Activated CD8-positive, alpha-beta T cell treated with anti-CD3 and anti-CD28 coated beads for 36 hours (primary cell): ENCODE measurements at regions not wholly inside any gene's neighbourhood (a gene's known extent, or its start where the extent isn't known, plus 50 kb on each side); places are given as distances from the start of the nearest gene placed in this dataset.

Source experiments
- ATAC-seq: fragments of 200-7000 bp; cut with Tn5 transposase; one replicate; pipeline ENCODE4 v1.10.0; 2021; ENCODE audit warnings: mild to moderate bottlenecking, moderate library complexity
- CTCF ChIA-PET: fragments of 350-600 bp; sonication (Branson Sonifier 250); formaldehyde crosslinking; loops from one replicate; lab custom pipeline; 2021; ENCODE audit warnings: antibody characterized with exemption; lab: Charles Lee
- POLR2A ChIA-PET: fragments of 350-600 bp; sonication (Branson Sonifier 250); formaldehyde crosslinking; loops from one replicate; lab custom pipeline; 2021; ENCODE audit warnings: antibody characterized with exemption; lab: Charles Lee
- DNase-seq: peaks from one replicate; pipeline ENCODE4 v3.0.0-alpha.2; 2020
- H3K27ac Mint-ChIP-seq: one replicate; pipeline ENCODE4 v1.8.0; 2021; ENCODE audit warnings: mild to moderate bottlenecking, mixed read lengths
- H3K27me3 Mint-ChIP-seq: one replicate; pipeline ENCODE4 v1.8.0; 2021; ENCODE audit warnings: mixed read lengths
- H3K36me3 Mint-ChIP-seq: one replicate; pipeline ENCODE4 v1.8.0; 2021; ENCODE audit warnings: low read depth, mixed read lengths
- H3K4me1 Mint-ChIP-seq: one replicate; pipeline ENCODE4 v1.8.0; 2021; ENCODE audit warnings: low read depth, mixed read lengths
- H3K4me3 Mint-ChIP-seq: one replicate; pipeline ENCODE4 v1.8.0; 2021; ENCODE audit warnings: mild to moderate bottlenecking, moderate library complexity, mixed read lengths
- H3K9me3 Mint-ChIP-seq: one replicate; pipeline ENCODE4 v1.8.0; 2021; ENCODE audit warnings: mixed read lengths
- intact Hi-C: fragments of 100-400 bp; cut with micrococcal nuclease; formaldehyde crosslinking; loops from one replicate; pipeline ENCODE4 v1.10.0; 2022
- TF ChIP-seq, protein P1 (sequence below): fragments of 200-600 bp; IDR thresholded peaks from one replicate; pipeline ENCODE4 v1.8.0; 2022; ENCODE audit warnings: antibody characterized with exemption, mild to moderate bottlenecking

DNA sequence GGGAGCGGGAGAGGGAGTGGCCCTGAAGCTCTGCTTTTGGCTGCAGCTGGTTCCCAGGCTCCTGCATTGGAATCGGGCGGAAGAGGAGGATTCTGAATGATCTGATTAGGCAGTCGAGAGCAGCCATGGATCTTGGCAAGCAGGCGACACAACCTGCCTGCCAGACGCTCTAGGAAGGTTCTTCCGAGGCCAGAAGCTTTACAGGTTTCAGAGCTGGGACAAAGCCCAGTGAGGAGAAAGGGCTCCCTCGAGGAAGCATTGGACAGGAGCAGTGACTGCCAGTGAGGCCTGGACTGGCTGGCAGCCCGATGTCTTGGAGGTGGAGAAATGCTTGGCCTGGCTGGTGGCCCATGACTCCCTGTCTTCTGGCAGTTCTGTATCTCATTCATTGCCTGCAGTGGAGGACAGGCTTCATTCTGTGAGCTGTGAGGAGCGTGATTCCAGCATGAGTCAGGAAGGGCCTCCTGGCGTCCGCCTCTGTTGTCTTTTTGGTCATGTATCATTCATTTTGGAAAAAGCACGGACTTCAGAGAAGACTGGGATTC is 132.7 kb upstream of the IPO9 start:
- H3K9me3 Mint-ChIP-seq = no peaks in the 10 kb centered on the region
- intact Hi-C loops = no loop called here
- ChIA-PET POLR2A (no interaction called here), CTCF (interaction anchor here (0.9 to 1.3 kb wide), 2 partner anchors 183 to 261 kb away, joined by 3 read pairs; no protein-coding TSS in a partner anchor)
- H3K27ac Mint-ChIP-seq = no peak overlapping the region
- DNase-seq = no peak
- ATAC-seq = no peak
- H3K4me1 Mint-ChIP-seq = no peaks in the 10 kb centered on the region
- H3K36me3 Mint-ChIP-seq = no peaks in the 10 kb centered on the region
- no peak overlapping the region for H3K4me3 Mint-ChIP-seq
- H3K27me3 Mint-ChIP-seq = peaks cover 3% of the 10 kb centered on the region
- TF ChIP-seq, protein P1, sequence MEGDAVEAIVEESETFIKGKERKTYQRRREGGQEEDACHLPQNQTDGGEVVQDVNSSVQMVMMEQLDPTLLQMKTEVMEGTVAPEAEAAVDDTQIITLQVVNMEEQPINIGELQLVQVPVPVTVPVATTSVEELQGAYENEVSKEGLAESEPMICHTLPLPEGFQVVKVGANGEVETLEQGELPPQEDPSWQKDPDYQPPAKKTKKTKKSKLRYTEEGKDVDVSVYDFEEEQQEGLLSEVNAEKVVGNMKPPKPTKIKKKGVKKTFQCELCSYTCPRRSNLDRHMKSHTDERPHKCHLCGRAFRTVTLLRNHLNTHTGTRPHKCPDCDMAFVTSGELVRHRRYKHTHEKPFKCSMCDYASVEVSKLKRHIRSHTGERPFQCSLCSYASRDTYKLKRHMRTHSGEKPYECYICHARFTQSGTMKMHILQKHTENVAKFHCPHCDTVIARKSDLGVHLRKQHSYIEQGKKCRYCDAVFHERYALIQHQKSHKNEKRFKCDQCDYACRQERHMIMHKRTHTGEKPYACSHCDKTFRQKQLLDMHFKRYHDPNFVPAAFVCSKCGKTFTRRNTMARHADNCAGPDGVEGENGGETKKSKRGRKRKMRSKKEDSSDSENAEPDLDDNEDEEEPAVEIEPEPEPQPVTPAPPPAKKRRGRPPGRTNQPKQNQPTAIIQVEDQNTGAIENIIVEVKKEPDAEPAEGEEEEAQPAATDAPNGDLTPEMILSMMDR = no peak

DNA sequence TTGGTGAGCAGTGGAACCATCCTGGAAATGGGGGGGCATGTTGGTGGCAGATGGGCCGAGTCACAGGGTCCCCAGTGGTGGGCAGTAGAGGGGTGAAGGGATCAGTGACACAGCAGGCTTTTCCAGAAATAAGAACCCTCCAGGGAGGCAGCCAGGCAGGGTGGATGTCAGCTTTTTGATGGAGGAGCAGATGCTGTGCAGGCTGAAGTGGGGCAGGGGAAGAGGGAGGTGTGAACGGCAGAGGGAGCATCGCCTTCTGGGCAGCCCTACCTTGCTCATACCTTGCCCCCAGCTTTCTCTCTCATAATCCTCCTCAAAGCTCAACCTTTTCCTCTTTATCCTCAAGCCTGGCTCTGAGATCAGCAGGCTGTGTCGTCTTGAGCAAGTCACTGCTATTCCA is 131.8 kb upstream of the IPO9 start:
- H3K9me3 Mint-ChIP-seq = peaks cover 7% of the 10 kb centered on the region
- no peak overlapping the region for H3K4me3 Mint-ChIP-seq
- H3K27ac Mint-ChIP-seq = no peak overlapping the region
- H3K36me3 Mint-ChIP-seq = no peaks in the 10 kb centered on the region
- POLR2A ChIA-PET = interaction anchor here (0.6 kb wide), 1 partner anchor 884 kb away, joined by 3 read pairs; no protein-coding TSS in a partner anchor
- no peak for ATAC-seq
- no peaks in the 10 kb centered on the region for H3K4me1 Mint-ChIP-seq
- TF ChIP-seq, protein P1 = no peak
- CTCF ChIA-PET = interaction anchor here (0.9 to 1.3 kb wide), 2 partner anchors 184 to 261 kb away, joined by 3 read pairs; no protein-coding TSS in a partner anchor
- no peak for DNase-seq
- intact Hi-C loops = no loop called here
- peaks cover 3% of the 10 kb centered on the region for H3K27me3 Mint-ChIP-seq

DNA sequence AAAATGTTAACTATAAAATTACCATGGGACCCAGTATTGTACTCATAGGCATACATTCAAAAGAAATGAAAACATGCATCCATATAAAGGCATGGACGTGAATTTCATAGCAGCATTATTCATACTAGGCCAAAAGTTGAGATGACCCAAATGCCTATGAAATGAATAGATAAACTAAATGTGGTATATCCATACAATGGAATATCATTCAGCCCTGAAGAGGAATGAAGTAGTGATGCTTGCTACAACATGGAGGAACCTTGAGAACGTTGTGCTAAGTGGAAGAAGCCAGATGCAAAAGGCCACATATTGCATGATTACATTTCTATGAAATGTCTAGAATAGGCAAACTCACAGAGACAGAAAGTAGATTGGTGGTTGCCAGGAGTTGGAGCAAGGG is 127.1 kb upstream of the IPO9 start:
- ChIA-PET POLR2A (no interaction called here), CTCF (interaction anchor here (1.0 to 14.0 kb wide), 3 partner anchors 88 to 189 kb away, joined by 4 to 258 read pairs (median 64); no protein-coding TSS in a partner anchor)
- intact Hi-C loops = no loop called here
- H3K27ac Mint-ChIP-seq = no peak overlapping the region
- peaks cover 2% of the 10 kb centered on the region for H3K27me3 Mint-ChIP-seq
- no peak overlapping the region for H3K4me3 Mint-ChIP-seq
- TF ChIP-seq, protein P1 = no peak
- ATAC-seq = no peak
- DNase-seq = no peak
- H3K4me1 Mint-ChIP-seq = no peaks in the 10 kb centered on the region
- no peaks in the 10 kb centered on the region for H3K36me3 Mint-ChIP-seq
- H3K9me3 Mint-ChIP-seq = peaks cover 7% of the 10 kb centered on the region

DNA sequence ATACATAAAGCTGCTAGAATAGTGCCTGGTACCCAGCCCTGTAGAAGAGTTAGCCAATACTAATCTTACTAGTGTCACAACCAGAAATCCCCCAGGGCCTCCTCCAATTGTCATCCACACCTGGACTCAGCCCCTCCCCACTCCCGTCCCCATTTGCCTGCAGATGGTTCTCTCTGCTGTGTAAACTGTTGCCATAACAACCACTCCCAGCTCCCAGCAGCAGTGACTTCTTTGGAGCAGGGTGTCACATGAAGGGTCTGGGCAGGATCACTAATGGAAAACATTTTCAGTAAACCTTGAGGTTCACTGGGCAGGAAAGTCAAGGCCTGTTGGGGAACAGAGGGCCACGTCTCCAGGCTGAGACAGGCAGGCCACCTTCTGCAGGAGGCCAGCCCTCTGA is 126.0 kb upstream of the IPO9 start:
- Mint-ChIP-seq H3K27me3 (peaks cover 2% of the 10 kb centered on the region), H3K9me3 (peaks cover 7% of the 10 kb centered on the region), H3K36me3 (no peaks in the 10 kb centered on the region), H3K4me3 (no peak overlapping the region), H3K4me1 (no peaks in the 10 kb centered on the region), H3K27ac (no peak overlapping the region)
- TF ChIP-seq, protein P1 = no peak
- ChIA-PET POLR2A (no interaction called here), CTCF (interaction anchor here (0.7 to 14.0 kb wide), 10 partner anchors 13 to 220 kb away, joined by 3 to 258 read pairs (median 4); no protein-coding TSS in a partner anchor)
- intact Hi-C loops = no loop called here
- ATAC-seq = no peak
- no peak for DNase-seq

DNA sequence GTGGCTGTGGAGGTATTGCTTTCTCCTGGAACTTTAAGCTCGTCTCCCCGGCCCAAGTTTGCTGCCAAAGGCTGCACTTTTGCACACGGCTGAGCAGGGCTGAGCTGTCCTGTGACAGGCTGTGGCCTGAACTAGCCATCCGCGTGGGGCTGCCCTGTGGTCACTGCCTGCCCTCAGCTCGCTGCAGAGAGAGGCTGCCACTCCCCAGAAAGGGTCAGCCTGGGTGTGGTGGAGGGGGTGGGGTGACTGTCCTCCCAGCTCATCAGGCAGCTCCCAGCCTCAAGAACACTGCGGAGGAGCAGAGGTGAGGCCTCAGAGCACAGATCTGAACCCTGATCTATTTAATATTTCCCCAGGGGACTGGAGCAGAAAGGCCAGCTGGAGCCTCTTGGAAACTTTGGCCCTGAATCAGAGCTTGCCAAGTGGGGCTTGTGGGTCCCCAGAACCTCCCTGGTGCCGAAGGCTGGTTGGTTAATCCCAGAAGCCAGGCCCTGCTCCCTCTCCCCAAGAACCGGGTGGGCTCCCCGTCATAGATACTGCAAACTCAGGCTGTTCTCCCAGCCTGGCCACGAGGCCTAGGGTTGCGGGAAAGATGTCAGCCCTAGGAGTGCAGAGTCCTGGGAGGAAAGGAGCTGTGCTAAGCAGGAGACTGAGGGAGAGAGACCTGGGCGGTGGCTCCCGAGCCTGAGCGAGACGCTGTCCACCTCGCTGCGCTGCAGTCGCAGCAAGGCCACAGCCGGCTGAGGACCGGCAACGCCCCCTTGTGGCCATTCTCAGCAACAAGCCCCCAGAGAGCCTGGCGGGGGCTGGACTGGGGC is 125.1 kb upstream of the IPO9 start:
- TF ChIP-seq, protein P1 = peak; percentile 82
- H3K4me1 Mint-ChIP-seq = no peaks in the 10 kb centered on the region
- intact Hi-C loops = loop anchor here (1.0 kb wide), 1 partner anchor 145 kb away; no protein-coding TSS in a partner anchor
- no peak overlapping the region for H3K27ac Mint-ChIP-seq
- CTCF ChIA-PET = interaction anchor here (0.7 to 14.0 kb wide), 17 partner anchors 12 to 222 kb away, joined by 3 to 258 read pairs (median 3); no protein-coding TSS in a partner anchor
- ATAC-seq (peak; percentile 93), DNase-seq (peak; percentile 79)
- POLR2A ChIA-PET = no interaction called here
- H3K36me3 Mint-ChIP-seq = no peaks in the 10 kb centered on the region
- H3K27me3 Mint-ChIP-seq = peaks cover 2% of the 10 kb centered on the region
- no peak overlapping the region for H3K4me3 Mint-ChIP-seq
- peaks cover 7% of the 10 kb centered on the region for H3K9me3 Mint-ChIP-seq
